ENCODE measurements at regions not wholly inside any gene's neighbourhood (a gene's known extent, or its start where the extent isn't known, plus 50 kb on each side); places are given as distances from the start of the nearest gene placed in this dataset.
A peak's percentile ranks its signal among the peaks of the same experiment; 100 is the strongest.
"Not testable (repeated sequence)": the region's sequence is repeated elsewhere in the genome, so short reads cannot be mapped to it uniquely, and the experiment has no call there.

DNA sequence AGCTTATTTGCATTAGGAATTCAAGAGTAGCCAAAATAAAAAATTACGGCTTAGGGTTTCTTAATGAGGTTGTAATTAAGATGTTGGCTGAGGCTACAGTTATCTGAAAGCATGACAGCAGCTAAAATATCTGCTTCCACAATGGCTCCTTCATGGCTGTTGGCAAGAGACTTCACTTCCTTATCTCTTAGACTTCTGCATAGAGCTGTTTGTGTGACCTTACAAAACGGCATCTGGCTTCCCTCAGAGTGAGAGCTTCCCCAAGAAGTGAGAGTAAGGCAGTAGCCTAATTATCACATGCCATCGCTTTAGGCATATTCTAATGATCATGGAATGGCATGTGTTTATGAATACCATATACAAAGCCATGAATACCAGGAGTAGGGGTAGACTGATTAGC is 57.6 kb downstream of the CCDC59 start:
- DNase-seq (ENCODE audit: extremely low read depth in 1 of 11, low read depth in 9 of 11, low spot score in 4 of 11), result no peak

GRCh38 chr12:82299319-82300025 is 58.7 kb downstream of the CCDC59 start:
- DNase-seq (ENCODE audit: extremely low read depth in 1 of 11, low read depth in 9 of 11, low spot score in 4 of 11), result peak in 8 of 11 donors; percentile 4 to 32 (median 11)

DNA sequence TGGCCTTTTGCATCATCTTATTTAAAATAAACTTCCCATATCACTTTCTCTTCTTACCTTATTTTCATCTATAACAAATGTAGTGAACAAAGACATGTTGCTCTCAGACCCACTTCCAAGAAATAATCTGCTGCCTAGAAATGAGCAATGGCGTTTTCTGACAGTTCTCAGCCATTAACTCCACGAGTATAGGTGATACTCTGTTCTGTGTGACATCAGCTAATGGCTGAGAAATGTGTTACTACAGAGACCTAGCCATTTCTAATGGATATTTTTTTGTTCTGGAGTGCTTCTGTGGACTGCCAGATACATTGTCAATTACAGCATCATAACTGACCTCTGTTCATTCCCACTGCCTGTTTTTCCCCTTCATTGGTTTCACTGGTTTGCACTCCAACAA is 67.8 kb downstream of the CCDC59 start:
- no peak for DNase-seq (ENCODE audit: extremely low read depth in 1 of 11, low read depth in 9 of 11, low spot score in 4 of 11)

DNA sequence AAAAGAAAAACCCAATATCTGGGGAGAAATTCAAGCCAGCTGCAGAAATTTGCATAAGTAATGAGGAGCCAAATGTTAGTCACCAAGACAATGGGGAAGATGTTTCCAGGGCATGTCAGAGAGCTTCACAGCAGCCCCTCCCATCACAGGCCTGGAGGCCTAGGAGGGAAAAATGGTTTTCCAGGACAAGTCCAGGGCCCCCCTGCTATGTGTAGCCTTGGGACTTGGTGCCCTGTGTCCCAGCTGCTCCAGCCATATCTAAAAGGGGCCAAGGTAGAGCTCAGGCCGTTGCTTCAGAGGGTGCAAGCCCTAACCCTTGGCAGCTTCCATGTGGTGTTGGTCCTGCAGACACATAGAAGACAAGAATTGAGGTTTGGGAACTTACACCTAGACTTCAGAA is 76.9 kb downstream of the CCDC59 start:
- DNase-seq (ENCODE audit: extremely low read depth in 1 of 11, low read depth in 9 of 11, low spot score in 4 of 11), result not testable (repeated sequence)

- peak in 1 of 11 donors; percentile 9 for DNase-seq (ENCODE audit: extremely low read depth in 1 of 11, low read depth in 9 of 11, low spot score in 4 of 11)
Observed at GRCh38 chr12:82279536-82280058, 78.6 kb downstream of the CCDC59 start.

GRCh38 chr12:82277582-82277981 is 80.6 kb downstream of the CCDC59 start:
- DNase-seq (ENCODE audit: extremely low read depth in 1 of 11, low read depth in 9 of 11, low spot score in 4 of 11), result no peak

DNA sequence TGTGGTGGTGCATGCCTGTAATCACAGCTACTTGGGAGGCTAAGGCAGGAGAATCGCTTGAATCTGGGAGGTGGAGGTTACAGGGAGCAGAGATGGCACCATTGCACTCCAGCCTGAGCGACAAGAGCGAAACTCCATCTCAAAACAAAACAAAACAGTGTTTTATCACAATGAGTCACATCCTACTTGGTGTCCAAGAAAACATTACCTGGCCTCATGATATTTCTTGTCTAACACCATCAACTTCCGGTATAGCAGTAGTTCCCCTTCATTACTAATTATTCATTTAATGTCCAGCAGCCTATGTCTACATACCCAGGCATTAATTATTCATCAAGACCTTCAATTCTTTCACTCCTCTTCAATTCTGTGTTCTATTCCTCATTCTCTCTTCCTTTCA is 115.5 kb downstream of the CCDC59 start:
- DNase-seq (ENCODE audit: extremely low read depth in 1 of 11, low read depth in 9 of 11, low spot score in 4 of 11), result no peak

DNA sequence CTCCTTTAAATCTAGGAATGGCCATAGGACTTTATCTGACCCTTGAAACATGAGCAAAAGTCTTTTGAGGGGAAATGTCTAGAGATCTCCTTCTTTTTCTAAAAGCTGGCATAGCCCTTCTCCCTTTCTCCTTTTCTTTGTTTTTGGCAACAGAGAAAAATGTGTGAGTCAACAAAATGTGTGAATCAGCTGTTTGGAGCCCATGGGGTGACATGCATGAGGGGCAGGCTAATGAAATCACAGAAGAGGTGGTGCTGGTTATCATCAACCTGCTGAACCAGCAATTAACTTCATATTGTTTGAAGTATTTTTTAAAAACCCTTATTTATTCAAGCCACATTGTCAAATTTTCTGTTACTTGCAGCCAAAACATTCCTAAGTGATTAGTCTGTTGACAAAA is 132.3 kb downstream of the CCDC59 start:
- no peak for DNase-seq (ENCODE audit: extremely low read depth in 1 of 11, low read depth in 9 of 11, low spot score in 4 of 11)

GRCh38 chr12:82223426-82223825 is 134.8 kb downstream of the CCDC59 start:
- no peak for DNase-seq (ENCODE audit: extremely low read depth in 1 of 11, low read depth in 9 of 11, low spot score in 4 of 11)

- no peak for DNase-seq (ENCODE audit: extremely low read depth in 1 of 11, low read depth in 9 of 11, low spot score in 4 of 11)
Observed at GRCh38 chr12:82216475-82216874, 141.7 kb downstream of the CCDC59 start.

DNA sequence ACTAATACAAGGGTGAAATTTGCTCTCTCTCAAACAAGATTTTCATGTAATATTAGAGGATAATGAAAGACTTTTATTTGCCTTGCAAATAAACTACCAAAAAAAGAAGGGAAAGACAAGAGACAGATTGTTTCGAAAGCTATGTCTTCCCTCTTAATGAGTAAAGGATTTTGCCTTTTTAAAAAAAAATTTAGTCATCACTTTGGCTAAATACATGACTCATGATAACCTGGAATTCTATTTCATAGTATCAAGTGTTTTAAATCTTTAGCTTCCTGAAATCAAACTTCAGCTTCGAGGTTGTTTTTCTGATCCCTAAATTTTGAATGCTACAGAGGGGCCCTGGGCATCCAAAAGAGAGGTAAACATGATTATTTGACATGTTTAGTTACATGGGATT is 144.4 kb downstream of the CCDC59 start:
- no peak for DNase-seq (ENCODE audit: extremely low read depth in 1 of 11, low read depth in 9 of 11, low spot score in 4 of 11)

DNA sequence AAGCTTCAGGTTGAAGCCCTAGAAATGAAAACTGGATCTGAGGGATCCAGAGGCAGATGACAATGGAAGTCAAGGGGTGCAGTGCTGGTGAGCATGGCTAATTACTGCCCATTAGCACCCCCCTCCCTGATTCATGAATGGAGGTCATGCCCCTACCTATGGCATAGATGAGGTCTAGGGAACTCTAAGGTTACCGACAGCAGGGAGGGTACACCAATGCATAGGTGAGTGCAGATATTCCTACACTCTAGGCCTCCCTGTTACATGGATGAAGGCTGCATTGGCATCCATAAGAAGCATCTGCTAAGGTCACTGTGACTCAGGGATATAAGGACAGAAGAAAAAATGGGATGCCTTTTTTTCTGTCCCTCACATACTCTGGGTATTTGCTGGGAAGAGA is 147.3 kb downstream of the CCDC59 start:
- DNase-seq (ENCODE audit: extremely low read depth in 1 of 11, low read depth in 9 of 11, low spot score in 4 of 11), result no peak

GRCh38 chr12:82209533-82209932 is 148.7 kb downstream of the CCDC59 start:
- no peak for DNase-seq (ENCODE audit: extremely low read depth in 1 of 11, low read depth in 9 of 11, low spot score in 4 of 11)

DNA sequence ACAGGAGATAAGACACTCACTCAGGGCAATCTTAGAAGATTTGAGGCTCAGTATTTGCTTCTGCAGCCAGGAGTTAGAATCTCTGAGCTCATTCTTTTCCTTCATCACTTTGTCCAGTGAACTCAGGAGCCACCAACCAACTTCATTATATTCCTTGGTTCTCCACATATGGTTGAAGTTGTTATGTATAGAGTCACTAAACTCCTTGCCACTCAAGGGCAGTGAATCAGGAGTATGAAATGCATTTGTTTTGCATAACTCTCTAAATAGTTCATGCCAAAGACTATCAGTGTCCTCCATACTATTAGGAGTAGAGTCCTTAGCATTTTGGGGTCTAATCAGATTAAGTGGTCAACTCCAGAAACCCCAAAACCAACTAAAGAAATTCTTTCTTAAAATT is 150.6 kb downstream of the CCDC59 start:
- DNase-seq (ENCODE audit: extremely low read depth in 1 of 11, low read depth in 9 of 11, low spot score in 4 of 11), result no peak

- DNase-seq (ENCODE audit: extremely low read depth in 1 of 11, low read depth in 9 of 11, low spot score in 4 of 11), result no peak
Observed at GRCh38 chr12:82203086-82203485, 155.1 kb downstream of the CCDC59 start.

- no peak for DNase-seq (ENCODE audit: extremely low read depth in 1 of 11, low read depth in 9 of 11, low spot score in 4 of 11)
Observed at GRCh38 chr12:82187595-82187994, 170.6 kb downstream of the CCDC59 start.

DNA sequence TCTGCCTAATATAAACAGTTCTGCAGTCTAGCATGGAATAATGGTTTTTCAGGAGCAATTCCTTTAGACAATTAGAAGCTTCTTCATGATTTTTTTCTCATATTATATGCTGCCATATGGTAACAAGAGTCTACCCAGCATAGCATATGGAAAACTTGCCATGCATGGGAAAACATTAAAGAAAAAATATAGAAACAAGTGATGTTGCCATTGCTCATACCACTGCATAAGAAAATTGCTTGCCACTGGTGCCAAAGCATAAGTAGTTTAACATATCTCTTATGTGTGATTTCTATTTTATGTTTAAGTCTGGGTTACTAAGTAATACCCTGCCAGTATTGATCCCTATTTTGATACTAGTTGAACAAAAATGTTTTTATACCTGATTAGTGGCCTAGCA is 171.2 kb downstream of the CCDC59 start:
- no peak for DNase-seq (ENCODE audit: extremely low read depth in 1 of 11, low read depth in 9 of 11, low spot score in 4 of 11)

- DNase-seq (ENCODE audit: extremely low read depth in 1 of 11, low read depth in 9 of 11, low spot score in 4 of 11), result no peak
Observed at GRCh38 chr12:82186282-82186681, 171.9 kb downstream of the CCDC59 start.

DNA sequence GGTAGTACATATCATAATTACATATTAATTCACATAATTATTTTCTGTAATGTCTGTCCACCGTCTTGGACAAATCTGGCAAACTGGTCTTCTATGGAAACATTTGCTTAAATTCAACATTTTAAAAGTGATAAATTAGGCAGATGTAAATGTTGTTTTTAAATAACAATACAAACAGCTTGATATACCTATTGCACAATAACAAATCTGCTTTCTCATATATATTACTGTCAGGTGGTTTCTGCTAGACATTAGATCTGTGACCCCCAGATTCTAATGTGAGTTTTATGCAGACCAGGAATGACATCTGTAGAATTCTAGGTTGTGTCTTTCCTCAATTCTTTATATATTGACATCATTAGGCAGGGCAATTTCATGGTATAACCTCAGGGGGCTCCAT is 173.3 kb downstream of the CCDC59 start:
- DNase-seq (ENCODE audit: extremely low read depth in 1 of 11, low read depth in 9 of 11, low spot score in 4 of 11), result no peak

- DNase-seq (ENCODE audit: extremely low read depth in 1 of 11, low read depth in 9 of 11, low spot score in 4 of 11), result no peak
Observed at GRCh38 chr12:82182601-82183190, 175.5 kb downstream of the CCDC59 start.
